ENCODE measurements at regions not wholly inside any gene's neighbourhood (a gene's known extent, or its start where the extent isn't known, plus 50 kb on each side); places are given as distances from the start of the nearest gene placed in this dataset.

DNA sequence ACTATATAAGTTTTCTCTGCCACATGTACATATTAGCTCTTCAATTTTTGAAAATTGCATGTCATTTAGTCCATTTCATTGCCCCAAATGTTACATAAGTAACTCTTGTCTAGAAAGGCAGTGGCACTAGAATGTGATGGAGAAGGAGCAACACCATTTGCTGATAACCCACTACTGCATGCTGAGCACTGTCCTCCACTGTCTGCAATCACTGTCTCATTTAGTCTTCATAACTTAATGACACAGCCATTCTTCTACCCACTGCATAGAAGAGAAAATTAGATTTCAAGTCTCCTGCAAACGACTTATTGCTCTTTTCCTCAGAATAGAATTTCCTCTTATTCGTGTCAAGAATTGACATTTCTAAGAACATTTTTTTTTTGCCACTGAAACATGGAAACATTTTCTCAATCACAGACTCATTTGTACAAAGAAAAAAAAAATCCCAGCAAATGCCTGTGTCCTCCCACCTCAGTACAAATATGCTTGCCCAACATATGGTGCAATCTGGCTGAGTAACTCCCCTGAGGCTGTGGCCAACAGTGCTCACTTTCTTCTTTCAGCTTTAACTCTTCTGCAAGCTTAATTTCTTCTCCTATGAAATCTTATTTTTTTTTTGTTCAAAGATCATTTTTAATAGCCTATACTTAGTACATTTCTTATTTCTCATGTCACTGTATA lies 768.6 kb upstream of the HS6ST1 start:
- DNase-seq (ENCODE audit: low read depth): no peak

DNA sequence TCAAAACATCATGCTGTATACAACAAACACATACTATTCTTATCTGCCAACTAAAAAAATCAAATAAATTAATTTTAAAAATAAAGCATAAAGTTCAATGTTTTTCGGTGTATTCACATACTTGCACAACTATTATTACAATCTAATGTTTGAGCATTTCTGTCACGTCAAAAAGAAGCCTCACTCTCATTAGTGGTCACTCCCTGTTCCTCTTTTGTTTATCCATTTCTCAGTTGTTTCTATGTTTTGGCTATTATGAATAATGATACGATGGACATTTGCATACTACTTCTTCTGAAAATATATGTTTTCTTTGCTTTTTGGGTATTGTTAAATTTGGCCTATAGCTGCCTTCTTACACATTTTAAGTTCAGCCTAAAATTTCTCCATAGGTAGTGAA lies 773.0 kb upstream of the HS6ST1 start:
- DNase-seq (ENCODE audit: low read depth): no peak

DNA sequence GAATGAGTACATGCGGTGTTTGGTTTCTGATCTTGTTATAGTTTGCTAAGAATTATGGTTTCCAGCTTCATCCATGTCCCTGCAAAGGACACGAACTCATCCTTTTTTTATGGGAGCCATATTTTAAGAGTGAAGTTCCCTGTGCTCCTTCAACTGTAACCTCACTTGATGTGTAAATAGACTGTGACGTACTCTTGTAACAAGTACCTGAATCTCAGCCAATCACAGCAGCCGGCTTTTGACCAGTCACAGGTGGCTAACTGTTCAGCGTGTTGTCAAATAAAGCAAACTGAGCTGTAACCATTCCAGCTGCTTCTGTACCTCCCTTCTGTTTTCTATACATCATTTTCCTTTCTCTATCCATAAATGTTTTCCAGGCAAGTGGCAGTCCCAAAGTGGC lies 774.3 kb upstream of the HS6ST1 start:
- no peak for DNase-seq (ENCODE audit: low read depth)

DNA sequence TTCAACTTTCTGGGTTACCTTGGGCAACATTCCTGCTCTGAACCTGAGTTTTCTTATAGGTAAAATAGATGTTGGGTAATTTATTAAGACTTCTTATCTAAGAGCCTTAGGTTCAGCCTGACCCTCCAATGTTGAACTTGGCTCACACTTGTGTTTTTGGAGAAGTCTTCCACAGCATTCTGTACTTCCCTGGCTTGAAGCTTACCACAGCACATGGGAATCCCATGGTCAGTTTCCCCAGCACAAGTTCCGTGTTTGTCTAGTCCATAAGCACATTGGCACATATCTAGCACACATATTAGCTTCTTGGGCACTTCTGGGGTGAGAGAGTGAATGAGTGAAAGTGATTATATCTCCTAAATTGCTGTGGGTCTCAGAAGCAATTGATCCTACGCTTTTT lies 782.5 kb upstream of the HS6ST1 start:
- DNase-seq (ENCODE audit: low read depth): no peak

GRCh38 chr2:129103936-129104878 lies 785.5 kb upstream of the HS6ST1 start:
- DNase-seq (ENCODE audit: low read depth): no peak

DNA sequence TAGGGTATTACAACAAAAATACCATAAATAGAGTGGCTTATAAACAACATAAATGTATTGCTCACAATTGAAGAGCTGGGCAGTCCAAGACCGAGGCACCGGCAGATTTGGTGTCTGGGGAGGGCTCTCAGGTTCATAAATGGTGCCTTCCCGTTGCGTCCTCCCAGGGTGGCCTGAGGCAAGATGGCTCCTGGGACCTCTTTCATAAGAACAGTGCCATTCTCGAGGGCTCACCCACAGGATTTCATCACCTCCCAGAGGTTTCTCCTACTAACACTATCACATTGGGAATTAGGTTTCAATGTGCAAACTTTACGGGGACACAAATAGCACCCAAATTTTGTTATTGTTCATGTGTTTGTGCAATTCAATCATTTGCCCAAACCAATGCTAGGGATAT lies 793.5 kb upstream of the HS6ST1 start:
- no peak for DNase-seq (ENCODE audit: low read depth)

DNA sequence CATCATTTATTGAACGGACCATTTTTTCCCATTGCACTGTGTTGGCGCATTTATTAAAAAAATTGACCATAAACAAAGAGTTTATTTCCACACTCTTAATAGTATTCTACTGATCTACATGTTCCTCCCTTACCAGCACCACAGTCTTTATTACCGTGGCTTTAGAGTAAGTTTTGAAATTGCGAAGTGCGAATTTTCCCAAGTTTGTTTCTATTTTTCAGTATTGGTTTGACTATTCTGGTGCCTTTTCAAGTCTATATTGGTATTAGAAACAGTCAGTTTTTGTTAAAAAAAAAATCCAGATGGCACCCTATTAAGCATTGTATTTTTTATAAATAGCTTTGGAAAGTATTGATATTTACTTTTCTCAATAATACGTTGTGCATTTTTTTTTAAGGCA lies 795.1 kb upstream of the HS6ST1 start:
- DNase-seq (ENCODE audit: low read depth): no peak

DNA sequence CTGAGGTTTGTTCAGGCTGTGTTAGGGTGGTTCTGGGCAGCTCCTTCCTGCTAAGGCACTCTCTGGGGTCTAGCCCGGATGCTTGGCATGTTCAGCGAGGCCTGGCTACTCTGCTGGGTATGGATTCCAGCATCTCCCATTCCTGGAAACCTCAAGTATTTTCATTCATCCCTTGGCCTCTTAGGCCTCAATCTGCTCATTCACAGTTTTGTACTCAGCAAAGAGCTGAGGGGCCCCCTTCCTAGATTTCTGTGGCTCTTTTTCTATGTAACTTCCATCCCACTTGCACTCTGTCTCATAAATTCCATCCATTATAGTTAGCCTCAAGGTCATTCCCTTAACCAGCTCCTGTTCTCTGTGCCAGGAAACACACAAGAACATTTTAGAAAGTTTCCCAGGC lies 798.8 kb upstream of the HS6ST1 start:
- DNase-seq (ENCODE audit: low read depth): no peak

GRCh38 chr2:129118296-129118695 lies 799.6 kb upstream of the HS6ST1 start:
- no peak for DNase-seq (ENCODE audit: low read depth)

DNA sequence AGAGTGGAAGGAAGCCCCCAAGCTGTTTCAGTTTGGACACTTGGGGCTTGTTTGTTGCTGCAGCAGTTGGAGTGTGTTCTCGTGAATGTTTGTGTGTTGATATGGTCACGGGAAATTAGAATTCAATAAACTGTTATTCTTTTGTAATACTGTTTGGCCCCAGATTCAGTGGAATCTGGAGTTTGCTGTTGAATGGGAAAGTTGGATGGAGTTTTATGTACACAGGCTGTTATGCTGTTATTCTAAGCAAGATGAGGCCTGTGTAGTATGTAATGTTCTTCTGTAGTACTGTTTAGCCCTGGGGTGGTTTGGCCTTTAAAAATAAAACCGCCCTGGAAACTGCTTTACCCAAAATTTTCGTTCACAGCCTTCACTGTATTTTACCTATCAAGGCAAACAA lies 810.4 kb upstream of the HS6ST1 start:
- DNase-seq (ENCODE audit: low read depth): no peak

GRCh38 chr2:129133692-129134641 lies 815.3 kb upstream of the HS6ST1 start:
- DNase-seq (ENCODE audit: low read depth): no peak

- DNase-seq (ENCODE audit: low read depth): no peak
Measured at GRCh38 chr2:129135017-129135416, 816.3 kb upstream of the HS6ST1 start.

- no peak for DNase-seq (ENCODE audit: low read depth)
Measured at GRCh38 chr2:129139380-129139779, 820.7 kb upstream of the HS6ST1 start.

GRCh38 chr2:129142465-129142864 lies 823.8 kb upstream of the HS6ST1 start:
- DNase-seq (ENCODE audit: low read depth): no peak

GRCh38 chr2:129144082-129144791 lies 825.6 kb upstream of the HS6ST1 start:
- DNase-seq (ENCODE audit: low read depth): peak; percentile 1

DNA sequence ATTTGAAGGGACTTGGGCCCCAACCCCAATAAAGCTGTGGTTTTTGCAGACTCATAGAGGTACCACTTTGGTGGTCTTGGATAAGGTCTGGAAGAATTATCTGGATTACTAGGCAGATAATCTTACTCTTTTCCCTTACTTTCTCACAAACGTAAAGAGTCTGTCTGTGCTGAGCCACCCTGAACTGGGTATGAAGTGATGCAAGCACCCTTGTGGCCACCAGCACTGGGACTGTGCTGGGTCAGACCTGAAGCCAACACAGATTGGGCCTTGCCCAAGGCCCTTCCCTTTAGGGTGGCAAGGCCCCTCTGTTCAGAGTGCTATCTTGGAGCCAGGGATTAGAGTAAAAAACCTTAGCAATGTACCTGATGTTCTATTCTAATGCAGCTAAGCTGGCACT lies 827.0 kb upstream of the RAB6C start:
- no peak for DNase-seq (ENCODE audit: low read depth)

DNA sequence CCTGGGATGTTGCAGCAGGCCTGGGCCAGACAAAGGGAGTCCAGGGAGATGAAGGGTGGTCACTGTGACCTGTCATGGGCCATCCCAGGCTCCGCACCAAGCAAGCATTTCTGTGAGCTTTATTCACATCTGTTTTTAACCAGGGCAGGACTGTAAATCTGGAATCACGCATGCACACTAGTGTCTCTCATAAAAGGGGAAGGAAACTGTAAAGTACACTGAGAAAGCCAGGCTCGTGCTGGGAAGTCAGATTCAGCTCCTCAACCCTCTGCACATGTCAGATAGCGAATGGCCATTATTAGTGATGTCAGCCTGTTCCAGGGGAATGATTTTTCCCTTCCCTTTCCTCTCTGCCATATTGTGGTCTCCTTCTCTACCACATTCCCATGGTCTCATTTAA lies 818.6 kb upstream of the RAB6C start:
- DNase-seq (ENCODE audit: low read depth): no peak

DNA sequence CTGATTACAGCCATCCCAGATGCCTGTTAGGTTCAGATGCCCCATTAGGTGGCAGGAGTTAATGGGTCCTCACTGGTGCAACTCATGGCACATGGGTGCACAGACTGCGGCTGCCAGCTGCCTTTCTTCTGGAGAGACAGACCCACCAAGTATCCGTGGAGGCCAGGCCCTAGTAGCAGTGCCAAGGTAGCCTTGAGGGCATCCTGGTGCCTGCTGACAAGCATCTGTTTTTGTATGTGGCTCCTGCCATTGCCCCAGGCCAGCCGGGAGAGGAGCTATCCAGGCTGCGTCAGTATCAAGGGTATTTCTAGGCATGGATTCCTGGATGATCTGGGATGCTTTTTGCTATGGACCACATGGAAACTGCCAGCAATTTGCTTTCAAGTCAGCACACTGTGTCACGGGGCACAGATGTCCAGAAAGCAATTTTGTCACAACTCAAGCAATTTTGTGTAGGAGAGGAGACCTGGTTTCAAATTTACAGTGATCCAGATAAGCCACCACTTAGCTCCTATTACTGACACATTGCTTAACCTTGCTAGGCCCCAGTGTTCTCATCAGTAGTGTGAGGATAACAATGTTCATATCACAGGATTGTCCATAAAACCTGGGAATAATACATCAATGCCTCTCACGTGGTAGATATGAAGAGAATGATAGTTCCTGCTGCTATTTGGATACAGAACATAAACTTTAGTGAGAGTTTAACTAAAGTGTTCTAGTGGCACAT lies 815.1 kb upstream of the RAB6C start:
- DNase-seq (ENCODE audit: low read depth): no peak

- no peak for DNase-seq (ENCODE audit: low read depth)
Measured at GRCh38 chr2:129165006-129165405, 814.5 kb upstream of the RAB6C start.

- DNase-seq (ENCODE audit: low read depth): no peak
Measured at GRCh38 chr2:129167456-129167855, 812.0 kb upstream of the RAB6C start.

Data from HT1080 (cell line).